ENCODE measurements at regions not wholly inside any gene's neighbourhood (a gene's known extent, or its start where the extent isn't known, plus 50 kb on each side); places are given as distances from the start of the nearest gene placed in this dataset.

DNA sequence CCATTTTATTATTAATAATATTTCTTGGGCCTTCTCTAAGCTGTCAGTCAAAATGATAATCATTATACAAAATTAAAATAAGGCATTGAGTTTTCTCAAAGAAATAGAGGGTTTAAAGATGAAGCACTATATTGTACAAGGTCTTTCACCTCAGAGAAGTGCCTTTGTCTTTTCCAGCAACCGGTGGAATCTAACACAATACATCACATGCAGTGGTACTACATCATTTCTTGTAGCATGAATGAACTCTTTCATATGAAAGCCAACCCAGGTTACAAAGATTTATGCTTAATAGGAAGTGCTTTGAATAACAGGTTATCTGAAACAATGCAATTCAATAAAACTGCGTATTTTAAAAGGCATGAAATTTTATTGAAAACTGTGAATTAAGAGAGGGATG lies 1620.8 kb downstream of the PCDH9 start:
- Histone ChIP-seq H3K4me3 (ENCODE audit: low read depth, low read length) (no peak overlapping the region), H3K27me3 (ENCODE audit: control insufficient read depth, insufficient read depth, low read length) (no peaks in the 10 kb centered on the region), H2AFZ (no peak overlapping the region), H3K9me3 (ENCODE audit: control insufficient read depth, low read length) (no peaks in the 10 kb centered on the region), H3K36me3 (ENCODE audit: control insufficient read depth, insufficient read depth, low read length) (no peaks in the 10 kb centered on the region), H3K27ac (no peak overlapping the region), H3K4me1 (no peaks in the 10 kb centered on the region), H3K4me2 (ENCODE audit: low read length) (no peak overlapping the region), H3K79me2 (no peaks in the 10 kb centered on the region), H3K9ac (no peak overlapping the region)
- TF ChIP-seq, protein P1, sequence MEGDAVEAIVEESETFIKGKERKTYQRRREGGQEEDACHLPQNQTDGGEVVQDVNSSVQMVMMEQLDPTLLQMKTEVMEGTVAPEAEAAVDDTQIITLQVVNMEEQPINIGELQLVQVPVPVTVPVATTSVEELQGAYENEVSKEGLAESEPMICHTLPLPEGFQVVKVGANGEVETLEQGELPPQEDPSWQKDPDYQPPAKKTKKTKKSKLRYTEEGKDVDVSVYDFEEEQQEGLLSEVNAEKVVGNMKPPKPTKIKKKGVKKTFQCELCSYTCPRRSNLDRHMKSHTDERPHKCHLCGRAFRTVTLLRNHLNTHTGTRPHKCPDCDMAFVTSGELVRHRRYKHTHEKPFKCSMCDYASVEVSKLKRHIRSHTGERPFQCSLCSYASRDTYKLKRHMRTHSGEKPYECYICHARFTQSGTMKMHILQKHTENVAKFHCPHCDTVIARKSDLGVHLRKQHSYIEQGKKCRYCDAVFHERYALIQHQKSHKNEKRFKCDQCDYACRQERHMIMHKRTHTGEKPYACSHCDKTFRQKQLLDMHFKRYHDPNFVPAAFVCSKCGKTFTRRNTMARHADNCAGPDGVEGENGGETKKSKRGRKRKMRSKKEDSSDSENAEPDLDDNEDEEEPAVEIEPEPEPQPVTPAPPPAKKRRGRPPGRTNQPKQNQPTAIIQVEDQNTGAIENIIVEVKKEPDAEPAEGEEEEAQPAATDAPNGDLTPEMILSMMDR (IDR thresholded peaks at IDR 0.05): no peak

DNA sequence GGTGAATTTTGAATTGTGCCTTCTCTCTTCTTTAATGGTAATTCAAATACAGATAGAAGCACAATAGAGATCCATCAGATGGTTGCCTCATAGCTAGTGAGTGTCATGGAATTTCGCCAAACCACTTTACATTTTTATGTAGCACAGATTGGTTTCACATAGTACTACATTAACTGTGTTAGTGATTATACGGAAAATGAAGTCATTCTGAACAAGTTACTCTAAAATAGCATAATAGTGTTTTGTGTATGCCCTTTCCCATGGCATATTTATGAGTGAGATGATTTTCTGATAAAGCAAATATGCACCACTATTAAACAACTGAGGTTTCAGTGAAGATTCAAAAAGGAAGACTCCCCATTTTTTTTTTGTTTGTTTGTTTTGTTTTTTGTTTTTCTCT lies 1623.5 kb downstream of the PCDH9 start:
- H3K27me3 ChIP-seq (ENCODE audit: control insufficient read depth, insufficient read depth, low read length): no peaks in the 10 kb centered on the region

DNA sequence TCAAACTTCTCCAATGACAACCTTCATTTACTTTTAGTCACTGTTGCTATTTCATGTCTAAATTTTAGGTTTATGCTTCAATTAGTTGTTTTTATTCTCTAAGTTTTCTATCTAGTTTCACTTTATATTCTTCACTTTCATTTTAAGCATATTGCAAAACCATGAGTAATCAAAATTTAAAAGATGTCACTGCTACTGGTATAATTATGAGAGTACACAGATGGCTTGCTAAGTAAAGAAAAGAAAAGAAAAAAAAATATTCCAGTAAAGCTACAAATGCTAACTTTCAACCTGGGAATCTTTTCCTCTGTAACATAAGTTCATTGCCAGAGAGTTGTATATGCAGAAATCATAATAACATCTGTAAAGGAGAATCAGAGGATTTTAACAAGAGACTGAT lies 1624.7 kb downstream of the PCDH9 start:
- no peak overlapping the region for H2AFZ ChIP-seq
- no peak overlapping the region for H3K9ac ChIP-seq
- H3K4me3 ChIP-seq (ENCODE audit: low read depth, low read length): no peak overlapping the region
- H3K9me3 ChIP-seq (ENCODE audit: control insufficient read depth, low read length): no peaks in the 10 kb centered on the region
- no peaks in the 10 kb centered on the region for H3K36me3 ChIP-seq (ENCODE audit: control insufficient read depth, insufficient read depth, low read length)
- H3K27me3 ChIP-seq (ENCODE audit: control insufficient read depth, insufficient read depth, low read length): no peaks in the 10 kb centered on the region
- H3K4me2 ChIP-seq (ENCODE audit: low read length): no peak overlapping the region
- no peaks in the 10 kb centered on the region for H3K4me1 ChIP-seq
- H3K27ac ChIP-seq: no peak overlapping the region
- TF ChIP-seq, protein P1 (IDR thresholded peaks at IDR 0.05): no peak
- H3K79me2 ChIP-seq: no peaks in the 10 kb centered on the region

More for the DNA sequence above, 1623.5 kb downstream of the PCDH9 start:
- Histone ChIP-seq H3K4me1 (no peaks in the 10 kb centered on the region), H3K79me2 (no peaks in the 10 kb centered on the region), H3K9ac (no peak overlapping the region), H3K9me3 (ENCODE audit: control insufficient read depth, low read length) (no peaks in the 10 kb centered on the region), H3K4me3 (ENCODE audit: low read depth, low read length) (no peak overlapping the region), H3K36me3 (ENCODE audit: control insufficient read depth, insufficient read depth, low read length) (no peaks in the 10 kb centered on the region), H2AFZ (no peak overlapping the region), H3K27ac (no peak overlapping the region), H3K4me2 (ENCODE audit: low read length) (no peak overlapping the region)
- TF ChIP-seq, protein P1 (IDR thresholded peaks at IDR 0.05): no peak

DNA sequence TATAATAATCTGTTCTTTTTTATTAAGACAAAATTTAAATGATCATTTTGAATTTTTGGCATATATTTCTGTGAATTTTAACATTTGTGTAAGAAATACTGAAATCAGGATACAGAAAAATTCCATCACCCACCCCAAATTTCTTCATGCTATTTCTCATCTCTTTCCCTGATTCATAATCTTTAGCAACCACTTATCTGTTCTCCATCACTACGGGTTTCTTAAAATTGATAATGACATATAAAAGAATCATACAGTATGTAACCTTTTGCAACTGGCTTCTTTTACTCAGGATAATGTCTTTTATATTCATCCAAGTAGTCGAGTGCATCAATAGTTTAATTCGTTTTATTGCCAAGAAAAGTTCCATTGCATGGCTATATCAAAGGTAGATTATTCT lies 1627.0 kb downstream of the PCDH9 start:
- TF ChIP-seq, protein P1 (IDR thresholded peaks at IDR 0.05): no peak
- no peaks in the 10 kb centered on the region for H3K4me1 ChIP-seq
- no peak overlapping the region for H3K9ac ChIP-seq
- H3K4me3 ChIP-seq (ENCODE audit: low read depth, low read length): no peak overlapping the region
- no peaks in the 10 kb centered on the region for H3K27me3 ChIP-seq (ENCODE audit: control insufficient read depth, insufficient read depth, low read length)
- no peaks in the 10 kb centered on the region for H3K79me2 ChIP-seq
- H3K36me3 ChIP-seq (ENCODE audit: control insufficient read depth, insufficient read depth, low read length): no peaks in the 10 kb centered on the region
- no peak overlapping the region for H2AFZ ChIP-seq
- H3K9me3 ChIP-seq (ENCODE audit: control insufficient read depth, low read length): no peaks in the 10 kb centered on the region
- no peak overlapping the region for H3K4me2 ChIP-seq (ENCODE audit: low read length)
- H3K27ac ChIP-seq: no peak overlapping the region

DNA sequence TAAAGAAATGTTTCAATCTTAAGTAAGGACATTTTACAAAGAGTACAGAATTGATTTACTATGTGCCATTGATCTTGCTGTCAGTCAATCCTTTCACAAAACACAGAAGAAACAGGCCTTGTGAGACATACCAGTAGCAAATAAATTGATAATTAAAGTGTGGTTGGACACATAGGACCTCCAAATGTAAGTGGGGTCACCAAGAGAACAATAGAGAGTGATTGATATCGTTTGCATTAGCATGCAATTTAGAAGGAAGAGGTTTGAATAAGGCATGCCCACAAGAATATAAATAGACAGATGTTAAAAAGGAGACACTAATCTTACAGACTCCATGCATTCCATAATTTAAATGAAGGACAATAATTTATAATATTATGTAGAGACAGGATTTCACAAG lies 1628.3 kb downstream of the PCDH9 start:
- TF ChIP-seq, protein P1 (IDR thresholded peaks at IDR 0.05): no peak
- Histone ChIP-seq H3K36me3 (ENCODE audit: control insufficient read depth, insufficient read depth, low read length) (no peaks in the 10 kb centered on the region), H3K79me2 (no peaks in the 10 kb centered on the region), H3K4me2 (ENCODE audit: low read length) (no peak overlapping the region), H3K4me3 (ENCODE audit: low read depth, low read length) (no peak overlapping the region), H3K27me3 (ENCODE audit: control insufficient read depth, insufficient read depth, low read length) (no peaks in the 10 kb centered on the region), H3K9me3 (ENCODE audit: control insufficient read depth, low read length) (no peaks in the 10 kb centered on the region), H3K4me1 (no peaks in the 10 kb centered on the region), H3K27ac (no peak overlapping the region), H3K9ac (no peak overlapping the region), H2AFZ (no peak overlapping the region)

Data from parathyroid adenoma (tissue), 2 donors.